Neural progenitor cell (in vitro differentiated cells): ENCODE measurements at regions not wholly inside any gene's neighbourhood (a gene's known extent, or its start where the extent isn't known, plus 50 kb on each side); places are given as distances from the start of the nearest gene placed in this dataset.

Source experiments
- DNase-seq: peaks from one replicate; pipeline ENCODE4 v3.0.0-alpha.2; 2016; ENCODE audit warnings: low spot score
- H2AFZ ChIP-seq: fragments of 200-600 bp; sonication (generic); replicated peaks from 2 replicates; pipeline ENCODE4 v1.6.1; 2016; ENCODE audit warnings: antibody characterized with exemption
- H3F3A ChIP-seq: fragments of 200-600 bp; sonication (generic); 2 replicates; pipeline ENCODE4 v1.6.1; 2016; ENCODE audit warnings: antibody characterized with exemption, low read depth
- H3K27ac ChIP-seq: fragments of 200-600 bp; sonication (generic); 2 replicates; pipeline ENCODE4 v1.5.1; 2016; ENCODE audit warnings: mild to moderate bottlenecking
- H3K27me3 ChIP-seq: fragments of 200-600 bp; sonication (generic); 2 replicates; pipeline ENCODE4 v1.6.1; 2016; ENCODE audit warnings: mild to moderate bottlenecking, moderate library complexity
- H3K36me3 ChIP-seq: fragments of 200-600 bp; sonication (generic); 2 replicates; pipeline ENCODE4 v1.5.1; 2016
- H3K4me1 ChIP-seq: fragments of 200-600 bp; sonication (generic); 2 replicates; pipeline ENCODE4 v1.6.1; 2016; ENCODE audit warnings: mixed run types
- H3K4me2 ChIP-seq: fragments of 200-600 bp; sonication (generic); 2 replicates; pipeline ENCODE4 v1.6.1; 2016
- H3K4me3 ChIP-seq: fragments of 200-600 bp; sonication (generic); 2 replicates; pipeline ENCODE4 v1.5.1; 2016
- H3K79me2 ChIP-seq: fragments of 200-600 bp; sonication (generic); 2 replicates; pipeline ENCODE4 v1.6.1; 2016; ENCODE audit warnings: low read depth
- H3K9ac ChIP-seq: fragments of 200-600 bp; sonication (generic); 2 replicates; pipeline ENCODE4 v1.6.1; 2016
- H3K9me3 ChIP-seq: fragments of 200-600 bp; sonication (generic); 2 replicates; pipeline ENCODE4 v1.5.1; 2016; ENCODE audit warnings: low read depth
- H4K20me1 ChIP-seq: fragments of 200-600 bp; sonication (generic); 2 replicates; pipeline ENCODE4 v1.6.1; 2016; ENCODE audit warnings: low read depth
- H3K27ac Mint-ChIP-seq: 3 replicates; pipeline ENCODE4 v1.8.0; 2021; ENCODE audit warnings: mixed read lengths
- H3K27me3 Mint-ChIP-seq: 2 replicates; pipeline ENCODE4 v1.8.0; 2022; ENCODE audit warnings: low read depth, mild to moderate bottlenecking, inconsistent platforms, moderate library complexity, mixed read lengths; ENCODE audit not compliant: insufficient read depth
- H3K36me3 Mint-ChIP-seq: 3 replicates; pipeline ENCODE4 v1.8.0; 2021; ENCODE audit warnings: mixed read lengths
- H3K4me1 Mint-ChIP-seq: 3 replicates; pipeline ENCODE4 v1.8.0; 2021; ENCODE audit warnings: mixed read lengths
- H3K4me3 Mint-ChIP-seq: 3 replicates; pipeline ENCODE4 v1.8.0; 2021; ENCODE audit warnings: mild to moderate bottlenecking, moderate library complexity, mixed read lengths
- H3K9me3 Mint-ChIP-seq: 3 replicates; pipeline ENCODE4 v1.8.0; 2020; ENCODE audit warnings: mixed read lengths
- EZH2 ChIP-seq: fragments of 200-600 bp; sonication (generic); IDR thresholded peaks from 2 replicates; pipeline ENCODE4 v1.6.1; 2017; ENCODE audit warnings: antibody characterized with exemption, mild to moderate bottlenecking, moderate library complexity
- EZH2phosphoT487 ChIP-seq: fragments of 200-600 bp; sonication (generic); IDR thresholded peaks from 2 replicates; pipeline ENCODE4 v1.6.1; 2017; ENCODE audit warnings: antibody characterized with exemption
- TF ChIP-seq, protein P1 (sequence below): fragments of 200-600 bp; sonication (generic); IDR thresholded peaks from 2 replicates; pipeline ENCODE4 v1.5.1; 2017; ENCODE audit warnings: antibody characterized with exemption, mild to moderate bottlenecking

DNA sequence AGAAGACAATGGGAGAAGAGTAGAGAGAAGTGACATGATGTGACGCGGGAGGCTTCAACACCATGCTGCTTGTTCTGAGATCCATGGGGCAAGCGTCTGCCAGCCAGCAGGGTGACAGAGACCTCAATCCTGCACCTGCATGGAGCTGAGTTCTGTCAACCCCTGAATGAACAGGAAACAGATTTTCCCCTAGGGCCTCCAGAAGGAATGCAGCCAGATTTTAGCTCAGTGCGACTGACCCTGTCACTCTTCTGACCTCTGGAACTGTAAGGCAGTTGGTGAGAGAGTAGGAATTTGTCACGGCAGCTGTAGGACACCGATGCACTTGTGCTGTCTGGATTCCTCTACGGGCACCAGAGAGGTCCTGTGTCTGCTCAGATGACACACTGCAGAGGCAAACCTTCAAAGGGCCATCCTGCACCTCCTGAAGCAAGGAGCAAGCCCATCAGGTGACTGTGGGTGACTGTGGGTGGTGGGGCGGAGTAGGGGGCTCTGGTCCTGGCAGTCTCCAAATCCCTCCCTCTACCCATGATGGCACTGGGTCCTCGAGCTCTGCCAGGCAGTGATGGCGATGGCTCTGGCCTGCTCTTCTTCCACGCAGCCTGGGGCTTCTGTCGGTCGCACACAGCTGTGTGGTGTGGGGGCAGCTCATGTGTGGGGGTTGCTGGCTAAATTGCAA is 194.3 kb upstream of the TWIST2 start:
- peaks cover 6% of the 10 kb centered on the region for H3K4me1 ChIP-seq
- Mint-ChIP-seq H3K27me3 (peaks cover 8% of the 10 kb centered on the region), H3K27ac (peak overlapping the region; percentile 47), H3K9me3 (peaks cover 12% of the 10 kb centered on the region), H3K36me3 (no peaks in the 10 kb centered on the region), H3K4me1 (peaks cover 18% of the 10 kb centered on the region), H3K4me3 (no peak overlapping the region)
- no peak for DNase-seq
- H3K9ac ChIP-seq, result no peak overlapping the region
- no peaks in the 10 kb centered on the region for H3K9me3 ChIP-seq
- no peaks in the 10 kb centered on the region for H3K79me2 ChIP-seq
- no peak overlapping the region for H3K4me3 ChIP-seq
- H3F3A ChIP-seq, result no peaks in the 10 kb centered on the region
- TF ChIP-seq EZH2 (no peak), EZH2phosphoT487 (no peak)
- TF ChIP-seq, protein P1, sequence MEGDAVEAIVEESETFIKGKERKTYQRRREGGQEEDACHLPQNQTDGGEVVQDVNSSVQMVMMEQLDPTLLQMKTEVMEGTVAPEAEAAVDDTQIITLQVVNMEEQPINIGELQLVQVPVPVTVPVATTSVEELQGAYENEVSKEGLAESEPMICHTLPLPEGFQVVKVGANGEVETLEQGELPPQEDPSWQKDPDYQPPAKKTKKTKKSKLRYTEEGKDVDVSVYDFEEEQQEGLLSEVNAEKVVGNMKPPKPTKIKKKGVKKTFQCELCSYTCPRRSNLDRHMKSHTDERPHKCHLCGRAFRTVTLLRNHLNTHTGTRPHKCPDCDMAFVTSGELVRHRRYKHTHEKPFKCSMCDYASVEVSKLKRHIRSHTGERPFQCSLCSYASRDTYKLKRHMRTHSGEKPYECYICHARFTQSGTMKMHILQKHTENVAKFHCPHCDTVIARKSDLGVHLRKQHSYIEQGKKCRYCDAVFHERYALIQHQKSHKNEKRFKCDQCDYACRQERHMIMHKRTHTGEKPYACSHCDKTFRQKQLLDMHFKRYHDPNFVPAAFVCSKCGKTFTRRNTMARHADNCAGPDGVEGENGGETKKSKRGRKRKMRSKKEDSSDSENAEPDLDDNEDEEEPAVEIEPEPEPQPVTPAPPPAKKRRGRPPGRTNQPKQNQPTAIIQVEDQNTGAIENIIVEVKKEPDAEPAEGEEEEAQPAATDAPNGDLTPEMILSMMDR, result no peak
- no peak overlapping the region for H2AFZ ChIP-seq
- H3K36me3 ChIP-seq, result no peaks in the 10 kb centered on the region
- no peaks in the 10 kb centered on the region for H3K27me3 ChIP-seq
- H3K4me2 ChIP-seq, result no peak overlapping the region
- H3K27ac ChIP-seq, result no peak overlapping the region
- H4K20me1 ChIP-seq, result no peaks in the 10 kb centered on the region

DNA sequence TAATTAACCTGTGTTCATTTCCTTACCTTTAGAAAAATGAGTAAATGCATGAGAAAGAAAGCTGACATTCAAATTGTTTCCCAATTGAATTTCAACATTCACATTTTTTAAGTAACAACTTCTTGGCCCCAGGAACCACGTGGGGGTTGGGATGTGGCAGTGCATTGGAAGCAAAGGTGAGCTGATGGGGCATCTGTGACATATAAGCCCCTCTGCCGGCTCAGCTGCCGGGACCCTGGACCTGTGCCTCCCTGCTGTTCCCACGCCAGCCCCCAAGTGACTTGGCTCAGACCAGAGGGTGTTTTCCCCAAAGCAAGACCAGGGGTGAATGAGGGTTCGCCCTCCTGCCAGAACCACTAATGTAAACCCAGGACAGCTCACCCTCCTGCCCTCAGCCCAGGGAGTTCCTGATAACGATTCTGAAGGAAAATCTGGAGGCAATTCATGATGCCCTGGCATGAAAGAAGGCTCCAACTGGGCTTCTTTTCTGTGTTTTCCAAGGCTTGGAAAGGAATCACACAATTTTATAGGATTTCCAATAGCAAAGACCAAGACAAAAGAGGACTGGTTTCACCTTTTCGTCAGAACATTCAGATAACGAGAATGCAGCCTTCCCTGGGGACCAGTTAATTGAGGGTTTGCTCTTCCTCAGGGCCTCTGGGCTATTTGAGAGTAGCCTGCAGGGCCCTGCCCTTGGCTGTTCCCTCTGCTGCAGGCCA is 193.2 kb upstream of the TWIST2 start:
- no peaks in the 10 kb centered on the region for H3K9me3 ChIP-seq
- no peak overlapping the region for H3K27ac ChIP-seq
- no peaks in the 10 kb centered on the region for H4K20me1 ChIP-seq
- TF ChIP-seq, protein P1, result no peak
- TF ChIP-seq EZH2phosphoT487, result no peak
- TF ChIP-seq EZH2, result no peak
- peaks cover 12% of the 10 kb centered on the region for H3K9me3 Mint-ChIP-seq
- no peak overlapping the region for H3K9ac ChIP-seq
- H2AFZ ChIP-seq, result no peak overlapping the region
- no peaks in the 10 kb centered on the region for H3K36me3 Mint-ChIP-seq
- H3K4me2 ChIP-seq, result no peak overlapping the region
- H3K79me2 ChIP-seq, result no peaks in the 10 kb centered on the region
- H3K27me3 ChIP-seq, result no peaks in the 10 kb centered on the region
- no peaks in the 10 kb centered on the region for H3K36me3 ChIP-seq
- H3F3A ChIP-seq, result no peaks in the 10 kb centered on the region
- no peak overlapping the region for H3K4me3 ChIP-seq
- DNase-seq, result no peak
- no peak overlapping the region for H3K27ac Mint-ChIP-seq
- no peak overlapping the region for H3K4me3 Mint-ChIP-seq
- H3K27me3 Mint-ChIP-seq, result peaks cover 8% of the 10 kb centered on the region
- H3K4me1 Mint-ChIP-seq, result peaks cover 18% of the 10 kb centered on the region
- peaks cover 6% of the 10 kb centered on the region for H3K4me1 ChIP-seq

DNA sequence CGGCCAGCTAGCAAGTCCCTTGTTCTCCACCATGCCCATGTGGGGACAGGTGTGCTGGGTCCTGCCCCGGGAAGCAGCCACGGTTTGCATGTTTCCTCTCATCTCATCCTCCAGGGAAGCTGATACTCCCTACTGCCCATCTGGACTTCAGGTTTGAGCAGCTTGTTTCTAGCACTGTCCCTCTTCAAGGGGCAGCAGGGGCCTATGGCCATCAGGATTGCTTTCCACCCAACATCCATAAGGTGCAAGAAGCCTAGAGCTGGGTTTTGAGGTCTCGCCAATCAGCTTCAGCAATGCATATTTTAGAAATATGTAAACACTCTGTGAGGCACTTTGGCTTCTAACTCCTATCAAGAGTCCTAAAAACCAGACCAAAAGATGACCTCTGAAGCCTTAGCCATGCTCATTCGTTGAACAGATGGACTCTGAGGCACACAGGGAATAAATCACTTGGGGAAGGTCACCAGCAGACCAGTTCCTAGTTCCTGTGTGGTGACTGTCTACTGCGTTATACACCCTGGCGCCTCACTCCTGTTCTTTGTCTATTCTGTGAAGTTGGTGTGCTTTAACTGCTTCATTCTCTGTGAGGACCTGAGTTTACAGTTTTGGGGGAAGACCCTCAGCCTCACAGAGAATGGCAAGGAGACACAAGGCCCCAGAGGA is 192.6 kb upstream of the TWIST2 start:
- Histone ChIP-seq H3K27ac (no peak overlapping the region), H3F3A (no peaks in the 10 kb centered on the region), H3K9me3 (no peaks in the 10 kb centered on the region), H2AFZ (no peak overlapping the region), H3K4me1 (peaks cover 6% of the 10 kb centered on the region), H4K20me1 (no peaks in the 10 kb centered on the region), H3K4me2 (no peak overlapping the region), H3K36me3 (no peaks in the 10 kb centered on the region), H3K79me2 (no peaks in the 10 kb centered on the region), H3K9ac (no peak overlapping the region), H3K27me3 (no peaks in the 10 kb centered on the region), H3K4me3 (no peak overlapping the region)
- TF ChIP-seq EZH2phosphoT487 (no peak), EZH2 (no peak)
- TF ChIP-seq, protein P1, result no peak
- DNase-seq, result no peak
- Mint-ChIP-seq H3K27me3 (peaks cover 5% of the 10 kb centered on the region), H3K4me1 (peaks cover 18% of the 10 kb centered on the region), H3K36me3 (no peaks in the 10 kb centered on the region), H3K4me3 (no peak overlapping the region), H3K9me3 (peaks cover 12% of the 10 kb centered on the region), H3K27ac (no peak overlapping the region)
